Heart right ventricle (tissue), 16 donors: ENCODE measurements at regions not wholly inside any gene's neighbourhood (a gene's known extent, or its start where the extent isn't known, plus 50 kb on each side); places are given as distances from the start of the nearest gene placed in this dataset.
A peak's percentile ranks its signal among the peaks of the same experiment; 100 is the strongest.

ENCODE experiments used
- ATAC-seq, 8 donors: fragments of 200-7000 bp; cut with Tn5 transposase; one replicate each; pipeline ENCODE4 v1.9.1; 2020; ENCODE audit warnings: mild to moderate bottlenecking in 8 of 8, moderate library complexity in 8 of 8, moderate number of reproducible peaks in 1 of 8
- DNase-seq, 2 donors: peaks; one replicate each; pipeline ENCODE4 v3.0.0-alpha.2; 2020
- H3K27ac ChIP-seq, 10 donors: fragments of 200-600 bp; sonication (generic) in 2 of 10; one replicate each; pipeline versions ENCODE4 v1.5.0 to v1.8.0; 2020 to 2022; ENCODE audit warnings: mild to moderate bottlenecking in 3 of 10
- H3K27me3 ChIP-seq, 7 donors: fragments of 200-600 bp; one replicate each; pipeline ENCODE4 v1.8.0; 2021 to 2022; ENCODE audit warnings: mild to moderate bottlenecking in 2 of 7
- H3K36me3 ChIP-seq, 9 donors: fragments of 200-600 bp; sonication (generic) in 1 of 9; one replicate each; pipeline versions ENCODE4 v1.5.0 to v1.8.0; 2020 to 2022; ENCODE audit warnings: mild to moderate bottlenecking in 2 of 9
- H3K4me1 ChIP-seq, 9 donors: fragments of 200-600 bp; sonication (generic) in 1 of 9; one replicate each; pipeline versions ENCODE4 v1.5.0 to v1.8.0; 2020 to 2022; ENCODE audit warnings: mild to moderate bottlenecking in 4 of 9
- H3K4me3 ChIP-seq, 10 donors: fragments of 200-600 bp; sonication (generic) in 2 of 10; one replicate each; pipeline versions ENCODE4 v1.5.0 to v1.8.0; 2020 to 2022; ENCODE audit warnings: mild to moderate bottlenecking in 7 of 10, moderate library complexity in 2 of 10
- H3K9me3 ChIP-seq, 11 donors: fragments of 200-600 bp in 10 of 11; sonication (generic) in 2 of 11; one replicate each; pipeline versions ENCODE4 v1.5.0 to v1.8.0; 2013 to 2022; ENCODE audit warnings: mild to moderate bottlenecking in 2 of 11, control low read depth in 1 of 11, moderate library complexity in 1 of 11
- CTCF ChIP-seq, 9 donors: fragments of 200-600 bp; sonication (generic) in 2 of 9; IDR thresholded peaks; one replicate each; pipeline versions ENCODE4 v1.5.0 to v1.8.0; 2021 to 2022; ENCODE audit warnings: antibody characterized with exemption in 9 of 9, mild to moderate bottlenecking in 5 of 9, moderate library complexity in 1 of 9
- WGBS, 2 donors: extraction: QIAGEN DNeasy Blood & Tissue Kit; methylation state at CpG; one replicate each; pipeline ENCODE4 v1.1.7; 2013; ENCODE audit warnings: inconsistent platforms in 1 of 2; 5-methylcytosine and 5-hydroxymethylcytosine counted together
- intact Hi-C, 10 donors: fragments of 100-400 bp; cut with DNase I; formaldehyde crosslinking; loops; one replicate each; pipeline versions ENCODE4 v1.11.1 to v1.14.2; 2022
- donor health status: Arrhythmogenic right ventricular cardiomyopathy.
- donor health status: ischemic (EF 13 %, LVEDD 7.1; RV severe dilation, severe dysfunction).
- donor health status: healthy with polysubstance abuse.
- donor health status: DM: no; HTN: yes; CAD: no.
- donor health status: DM: no; HTN: no; CAD: no.
- donor health status: ischemic (EF 25% LVEDD 6.9; RV normal size, moderate dysfunction).
- donor health status: ischemic (EF 25% LVEDD 5.7; RV mildly dilated, moderate dysfunction).
- donor health status: healthy.
- donor health status: DM: yes; HTN: yes; CAD: no.
- donor health status: Ischemic cardiomyopathy.
- donor health status: ischemic (EF 35%, LVEDD 5.7; RV mildly dilated, moderate dysfunction).
- donor health status: nonischemic (EF 11% LVEDD 7.7; RV severe dilation, severe dysfunction).
- donor health status: DM: yes; HTN: yes; CAD: no.
- donor health status: PGD.
- donor health status: ischemic (EF 29% LVEDD 5.4; RV normal size, mild dysfunction).
- donor health status: nonischemic (EF 23%, LVEDD 6.1; RV moderate dilation, normal function).

DNA sequence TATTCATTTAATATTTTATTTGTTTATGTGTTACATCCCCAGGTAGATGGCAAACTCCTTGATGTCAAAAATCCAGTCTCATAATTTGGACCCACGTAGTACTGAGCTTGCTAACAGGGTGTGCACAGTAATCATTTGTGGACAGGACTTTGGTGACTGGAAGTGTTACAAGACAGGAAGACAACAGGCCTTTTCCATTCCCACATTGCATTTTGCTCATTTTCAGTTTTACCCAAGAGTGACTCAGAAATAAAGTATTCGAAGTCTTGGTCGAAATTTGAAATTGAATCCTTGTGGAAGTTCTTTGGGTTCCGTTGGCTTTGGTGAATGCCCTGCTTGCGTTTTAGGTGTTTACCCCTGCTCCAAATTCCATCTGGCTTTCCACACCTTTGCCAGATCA is 63.0 kb upstream of the THBS2 start:
- DNase-seq, result no peak
- intact Hi-C loops, result no loop called here
- Histone ChIP-seq H3K9me3 (no peaks in the 10 kb centered on the region), H3K27ac (no peak overlapping the region), H3K27me3 (peaks cover 0 to 5% (median 0%) of the 10 kb centered on the region in 7 donors), H3K4me1 (no peaks in the 10 kb centered on the region), H3K36me3 (no peaks in the 10 kb centered on the region), H3K4me3 (no peak overlapping the region)
- 95 to 96% methylated on average over 5 of the region's 5 CpGs for WGBS, 2 donors
- TF ChIP-seq CTCF (IDR thresholded peaks at IDR 0.05), result no peak
- no peak for ATAC-seq

DNA sequence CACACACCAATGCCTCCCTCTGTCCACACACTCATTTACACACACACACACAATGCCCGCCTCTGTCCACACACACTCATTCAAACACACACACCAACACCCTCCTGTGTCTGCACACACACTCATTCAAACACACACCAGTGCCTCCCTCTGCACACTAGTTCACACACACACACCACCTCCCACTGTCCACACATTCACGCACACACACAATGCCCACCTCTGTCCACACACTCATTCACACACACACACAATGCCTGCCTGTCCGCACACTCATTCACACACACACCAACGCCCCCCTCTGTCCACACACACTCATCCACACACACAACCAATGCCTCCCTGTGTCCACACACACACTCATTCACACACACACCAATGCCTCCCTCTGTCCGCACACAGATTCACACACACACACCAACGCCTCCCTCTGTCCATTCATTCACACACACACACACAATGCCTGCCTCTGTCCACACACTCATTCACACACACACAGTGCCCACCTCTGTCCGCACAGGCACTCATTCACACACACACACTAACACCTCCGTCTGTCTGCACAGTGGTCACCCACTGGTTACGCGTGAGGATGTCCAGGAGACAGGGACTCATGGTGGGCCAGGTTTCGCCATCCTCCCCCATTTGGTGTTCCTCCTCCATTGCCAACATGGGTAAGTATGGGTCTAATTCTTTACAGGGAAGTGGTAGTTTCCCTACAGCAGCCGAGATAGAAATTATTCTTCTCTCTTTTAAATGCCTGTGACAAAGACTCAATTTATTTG is 62.4 kb upstream of the THBS2 start:
- no peak for ATAC-seq
- Histone ChIP-seq H3K4me1 (no peaks in the 10 kb centered on the region), H3K36me3 (no peaks in the 10 kb centered on the region), H3K27me3 (peaks cover 0 to 5% (median 0%) of the 10 kb centered on the region in 7 donors), H3K27ac (no peak overlapping the region), H3K4me3 (no peak overlapping the region), H3K9me3 (no peaks in the 10 kb centered on the region)
- DNase-seq, result no peak
- WGBS, 2 donors, result 90 to 93% methylated on average over 12 of the region's 12 CpGs
- TF ChIP-seq CTCF (IDR thresholded peaks at IDR 0.05), result no peak
- intact Hi-C loops, result no loop called here

DNA sequence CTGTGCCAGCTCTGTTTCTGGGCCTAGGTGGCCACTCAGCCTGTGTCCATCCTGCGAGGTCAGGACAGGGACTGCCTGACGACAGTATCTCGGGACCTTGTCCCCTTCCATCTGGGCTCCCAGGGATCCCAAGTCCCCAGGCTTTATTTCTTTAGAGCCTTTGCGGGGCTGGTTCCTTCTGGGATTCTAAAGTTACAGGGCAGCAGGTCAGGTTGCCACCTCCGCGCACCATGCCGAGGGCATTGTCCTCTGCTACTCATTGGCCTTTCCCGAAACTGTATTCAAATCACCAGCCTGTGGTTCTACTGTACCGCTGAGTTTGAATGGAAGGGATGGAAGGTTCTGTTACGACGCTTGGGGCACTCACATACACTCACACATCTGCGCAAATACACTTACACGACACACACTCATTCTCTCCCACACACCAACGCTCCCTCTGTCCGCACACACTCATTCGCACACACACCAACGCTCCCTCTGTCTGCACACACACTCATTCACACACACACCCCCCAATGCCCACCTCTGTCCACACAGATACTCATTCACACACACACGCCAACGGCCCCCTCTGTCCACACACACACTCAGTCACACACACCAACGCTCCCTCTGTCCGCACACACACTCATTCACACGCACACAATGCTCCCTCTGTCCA is 59.8 kb upstream of the THBS2 start:
- Histone ChIP-seq H3K9me3 (no peaks in the 10 kb centered on the region), H3K4me1 (no peaks in the 10 kb centered on the region), H3K27me3 (no peaks in the 10 kb centered on the region), H3K36me3 (no peaks in the 10 kb centered on the region), H3K4me3 (no peak overlapping the region), H3K27ac (no peak overlapping the region)
- DNase-seq (no peak), ATAC-seq (no peak)
- intact Hi-C loops, result no loop called here
- TF ChIP-seq CTCF (IDR thresholded peaks at IDR 0.05), result no peak
- 96% methylated on average over 22 of the region's 22 CpGs for WGBS, 2 donors

- Histone ChIP-seq H3K36me3 (no peaks in the 10 kb centered on the region), H3K27me3 (no peaks in the 10 kb centered on the region), H3K4me3 (no peak overlapping the region), H3K4me1 (no peaks in the 10 kb centered on the region), H3K27ac (no peak overlapping the region), H3K9me3 (peaks cover 0 to 6% (median 0%) of the 10 kb centered on the region in 11 donors)
- 68 to 69% methylated on average over 14 of the region's 14 CpGs for WGBS, 2 donors
- intact Hi-C loops, result no loop called here
- ATAC-seq (peak in 2 of 8 donors; percentile 25 to 68), DNase-seq (no peak)
- no peak for TF ChIP-seq CTCF (IDR thresholded peaks at IDR 0.05)
Observed at GRCh38 chr6:169312658-169313346, 59.2 kb upstream of the THBS2 start.
